Nephron (organoid): ENCODE measurements at regions not wholly inside any gene's neighbourhood (a gene's known extent, or its start where the extent isn't known, plus 50 kb on each side); places are given as distances from the start of the nearest gene placed in this dataset.

ENCODE experiments used
- H3K27ac Mint-ChIP-seq, 3 experiments: 2 replicates each; pipeline ENCODE4 v1.8.0; 2020; ENCODE audit warnings: mixed read lengths in 3 of 3, mild to moderate bottlenecking in 2 of 3, moderate library complexity in 1 of 3
- H3K27me3 Mint-ChIP-seq: 2 replicates; pipeline ENCODE4 v1.8.0; 2021; ENCODE audit warnings: low read depth, mild to moderate bottlenecking, moderate library complexity, mixed read lengths
- H3K36me3 Mint-ChIP-seq: 2 replicates; pipeline ENCODE4 v1.8.0; 2020; ENCODE audit warnings: low read depth, mixed read lengths
- H3K4me1 Mint-ChIP-seq: 2 replicates; pipeline ENCODE4 v1.8.0; 2020; ENCODE audit warnings: mixed read lengths
- H3K4me3 Mint-ChIP-seq, 3 experiments: 2 replicates each; pipeline ENCODE4 v1.8.0; 2020; ENCODE audit warnings: mild to moderate bottlenecking in 3 of 3, mixed read lengths in 3 of 3, moderate library complexity in 2 of 3
- H3K9me3 Mint-ChIP-seq: 2 replicates; pipeline ENCODE4 v1.8.0; 2020; ENCODE audit warnings: mixed read lengths
- TF ChIP-seq, protein P1 (sequence below), 3 experiments: fragments of 200-600 bp; sonication (generic); IDR thresholded peaks; one replicate each; pipeline ENCODE4 v1.5.0; 2021; ENCODE audit warnings: antibody characterized with exemption in 3 of 3; ENCODE audit not compliant: unreplicated experiment in 3 of 3

DNA sequence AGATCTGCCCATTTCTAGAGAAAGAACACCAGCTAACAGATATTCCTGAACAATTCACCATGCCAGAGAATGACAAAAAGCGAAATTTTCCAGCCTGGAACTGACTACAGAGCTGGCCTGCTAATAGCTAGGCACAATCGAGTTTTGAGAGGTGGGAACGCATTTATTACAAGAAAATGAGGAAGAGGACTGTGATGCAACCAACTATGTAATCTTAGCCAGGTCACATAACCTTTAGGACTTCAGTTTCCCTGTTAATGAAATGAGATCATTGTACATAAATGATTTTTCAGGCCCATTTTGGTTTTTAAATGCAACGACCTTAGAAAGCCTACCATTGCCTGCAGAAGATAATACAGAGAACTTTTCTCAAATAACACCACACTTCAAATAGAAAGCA lies 72.1 kb upstream of the SETMAR start:
- Mint-ChIP-seq H3K27ac (no peak overlapping the region), H3K36me3 (no peaks in the 10 kb centered on the region), H3K4me3 (no peak overlapping the region), H3K27me3 (peaks cover 5% of the 10 kb centered on the region), H3K4me1 (no peaks in the 10 kb centered on the region), H3K9me3 (peaks cover under 1% of the 10 kb centered on the region)
- TF ChIP-seq, protein P1, sequence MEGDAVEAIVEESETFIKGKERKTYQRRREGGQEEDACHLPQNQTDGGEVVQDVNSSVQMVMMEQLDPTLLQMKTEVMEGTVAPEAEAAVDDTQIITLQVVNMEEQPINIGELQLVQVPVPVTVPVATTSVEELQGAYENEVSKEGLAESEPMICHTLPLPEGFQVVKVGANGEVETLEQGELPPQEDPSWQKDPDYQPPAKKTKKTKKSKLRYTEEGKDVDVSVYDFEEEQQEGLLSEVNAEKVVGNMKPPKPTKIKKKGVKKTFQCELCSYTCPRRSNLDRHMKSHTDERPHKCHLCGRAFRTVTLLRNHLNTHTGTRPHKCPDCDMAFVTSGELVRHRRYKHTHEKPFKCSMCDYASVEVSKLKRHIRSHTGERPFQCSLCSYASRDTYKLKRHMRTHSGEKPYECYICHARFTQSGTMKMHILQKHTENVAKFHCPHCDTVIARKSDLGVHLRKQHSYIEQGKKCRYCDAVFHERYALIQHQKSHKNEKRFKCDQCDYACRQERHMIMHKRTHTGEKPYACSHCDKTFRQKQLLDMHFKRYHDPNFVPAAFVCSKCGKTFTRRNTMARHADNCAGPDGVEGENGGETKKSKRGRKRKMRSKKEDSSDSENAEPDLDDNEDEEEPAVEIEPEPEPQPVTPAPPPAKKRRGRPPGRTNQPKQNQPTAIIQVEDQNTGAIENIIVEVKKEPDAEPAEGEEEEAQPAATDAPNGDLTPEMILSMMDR (IDR thresholded peaks at IDR 0.05; ENCODE audit: unreplicated experiment in 3 of 3), result no peak

DNA sequence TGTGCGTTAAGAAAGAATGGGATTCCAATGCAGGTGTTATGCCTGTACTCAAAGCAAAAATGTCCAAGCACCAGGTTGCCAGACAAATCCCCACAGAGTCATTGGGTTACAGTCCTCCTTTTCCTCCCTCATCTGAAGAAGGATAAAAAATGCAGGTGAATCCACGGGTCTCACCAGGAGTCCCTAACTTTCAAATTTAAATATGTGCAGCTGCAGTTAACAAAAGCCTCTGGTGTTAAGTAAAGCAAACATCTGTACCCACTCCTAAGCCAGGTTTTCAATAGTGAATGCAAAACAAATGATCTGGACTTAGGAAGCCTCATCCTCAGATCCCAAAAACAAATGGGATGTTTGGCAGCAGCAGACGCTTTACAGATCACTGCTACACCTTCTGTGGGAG lies 70.4 kb upstream of the SETMAR start:
- peaks cover 6% of the 10 kb centered on the region for H3K9me3 Mint-ChIP-seq
- H3K4me3 Mint-ChIP-seq, result no peak overlapping the region
- no peak overlapping the region for H3K27ac Mint-ChIP-seq
- peaks cover 2% of the 10 kb centered on the region for H3K27me3 Mint-ChIP-seq
- no peaks in the 10 kb centered on the region for H3K36me3 Mint-ChIP-seq
- TF ChIP-seq, protein P1 (IDR thresholded peaks at IDR 0.05; ENCODE audit: unreplicated experiment in 3 of 3), result no peak
- no peaks in the 10 kb centered on the region for H3K4me1 Mint-ChIP-seq

DNA sequence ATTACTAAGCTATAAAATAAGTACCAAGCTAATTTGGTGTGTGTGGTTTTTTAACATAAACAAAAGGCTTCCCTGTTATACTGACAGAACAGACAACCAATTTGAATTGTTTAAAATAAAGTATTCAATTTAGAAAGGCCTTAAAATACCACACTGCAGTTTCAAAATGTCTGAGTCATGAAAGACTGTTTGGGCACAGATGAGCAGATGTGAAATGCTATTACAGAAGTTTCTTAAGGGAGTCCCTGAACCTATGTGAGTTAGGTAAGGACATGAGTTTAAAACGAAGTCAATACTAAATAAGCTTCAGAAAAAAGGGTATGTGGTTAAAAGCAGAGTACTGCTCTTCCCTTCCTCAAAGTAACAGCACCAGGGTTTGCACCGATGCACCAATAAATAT lies 69.7 kb upstream of the SETMAR start:
- Mint-ChIP-seq H3K36me3 (no peaks in the 10 kb centered on the region), H3K27ac (no peak overlapping the region), H3K9me3 (peaks cover 6% of the 10 kb centered on the region), H3K4me1 (no peaks in the 10 kb centered on the region), H3K27me3 (no peaks in the 10 kb centered on the region), H3K4me3 (no peak overlapping the region)
- TF ChIP-seq, protein P1 (IDR thresholded peaks at IDR 0.05; ENCODE audit: unreplicated experiment in 3 of 3), result no peak

DNA sequence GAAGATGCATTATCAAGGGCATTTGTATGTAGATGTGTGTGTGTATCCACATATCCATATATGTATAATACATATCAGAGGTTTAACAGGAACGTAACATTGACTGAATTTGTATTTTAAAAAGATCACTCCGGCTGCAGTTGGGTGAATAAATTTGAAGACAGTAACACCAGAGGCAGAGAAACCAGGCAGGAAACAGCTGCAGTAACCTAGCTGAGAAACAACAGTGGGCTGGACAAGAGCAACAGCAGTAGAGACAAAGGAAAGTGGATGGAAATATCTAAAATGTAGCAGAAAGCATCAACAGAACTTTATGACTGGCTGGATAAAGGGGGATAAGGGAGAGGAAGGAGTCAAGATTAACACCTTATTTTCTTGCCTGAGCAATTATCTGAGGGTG lies 68.3 kb upstream of the SETMAR start:
- TF ChIP-seq, protein P1 (IDR thresholded peaks at IDR 0.05; ENCODE audit: unreplicated experiment in 3 of 3), result no peak
- H3K4me1 Mint-ChIP-seq, result no peaks in the 10 kb centered on the region
- no peak overlapping the region for H3K27ac Mint-ChIP-seq
- no peaks in the 10 kb centered on the region for H3K36me3 Mint-ChIP-seq
- no peaks in the 10 kb centered on the region for H3K27me3 Mint-ChIP-seq
- peaks cover 6% of the 10 kb centered on the region for H3K9me3 Mint-ChIP-seq
- H3K4me3 Mint-ChIP-seq, result no peak overlapping the region

DNA sequence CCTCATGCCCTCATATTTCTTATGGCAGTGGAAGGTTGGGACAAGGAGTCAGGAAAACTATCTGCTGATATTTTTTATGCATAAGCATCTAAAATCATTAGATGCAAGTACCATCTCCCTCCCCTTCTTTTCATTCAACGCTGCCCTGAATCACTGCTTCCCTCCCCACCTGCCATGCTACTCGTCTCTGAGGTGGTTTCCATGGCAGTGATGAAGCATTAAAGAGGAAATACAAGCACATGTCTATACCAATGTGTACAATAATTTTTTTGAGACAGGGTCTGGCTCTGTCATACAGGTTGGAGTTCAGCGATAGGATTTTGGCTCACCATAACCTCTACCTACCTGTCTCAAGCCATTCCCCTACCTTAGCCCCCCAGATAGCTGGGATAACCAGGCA lies 67.5 kb upstream of the SETMAR start:
- H3K9me3 Mint-ChIP-seq, result peaks cover 6% of the 10 kb centered on the region
- TF ChIP-seq, protein P1 (IDR thresholded peaks at IDR 0.05; ENCODE audit: unreplicated experiment in 3 of 3), result no peak
- no peaks in the 10 kb centered on the region for H3K27me3 Mint-ChIP-seq
- no peaks in the 10 kb centered on the region for H3K36me3 Mint-ChIP-seq
- no peak overlapping the region for H3K4me3 Mint-ChIP-seq
- no peak overlapping the region for H3K27ac Mint-ChIP-seq
- no peaks in the 10 kb centered on the region for H3K4me1 Mint-ChIP-seq

DNA sequence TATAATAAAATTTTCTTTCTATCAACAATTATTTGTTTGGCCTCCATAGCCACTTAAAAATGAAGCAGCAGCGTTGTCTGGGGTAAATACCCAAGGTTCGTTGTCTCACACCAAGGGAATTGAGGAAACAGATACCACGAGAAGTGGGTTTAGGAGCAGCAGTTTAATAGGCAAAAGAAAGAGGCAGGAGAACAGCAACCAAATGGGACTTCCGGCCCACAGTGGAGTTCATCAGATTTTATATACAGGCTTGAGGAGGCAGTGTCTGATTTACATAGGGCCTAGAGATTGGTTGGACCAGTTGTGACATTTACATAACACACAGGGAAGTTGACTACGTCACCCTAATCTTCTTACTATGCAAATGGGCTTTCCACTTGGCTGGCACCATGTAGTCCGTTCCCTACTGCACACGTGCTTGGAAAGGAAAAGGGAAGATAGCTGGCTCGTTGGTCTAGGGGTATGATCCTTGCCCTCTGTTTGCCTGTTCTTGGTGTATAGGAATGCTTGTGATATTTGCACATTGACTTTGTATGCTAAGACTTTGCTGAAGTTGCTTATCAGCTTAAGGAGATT lies 61.5 kb upstream of the SETMAR start:
- no peak overlapping the region for H3K27ac Mint-ChIP-seq
- H3K4me3 Mint-ChIP-seq, result no peak overlapping the region
- H3K36me3 Mint-ChIP-seq, result no peaks in the 10 kb centered on the region
- no peaks in the 10 kb centered on the region for H3K27me3 Mint-ChIP-seq
- H3K9me3 Mint-ChIP-seq, result peaks cover 4% of the 10 kb centered on the region
- H3K4me1 Mint-ChIP-seq, result no peaks in the 10 kb centered on the region
- TF ChIP-seq, protein P1 (IDR thresholded peaks at IDR 0.05; ENCODE audit: unreplicated experiment in 3 of 3), result no peak
